ENCODE measurements at regions not wholly inside any gene's neighbourhood (a gene's known extent, or its start where the extent isn't known, plus 50 kb on each side); places are given as distances from the start of the nearest gene placed in this dataset.

- no peak for DNase-seq (ENCODE audit: low read depth)
- H3K4me3 ChIP-seq (ENCODE audit: low read length) = no peak overlapping the region
- no peak for TF ChIP-seq CTCF (conservative IDR thresholded peaks at IDR 0.05; ENCODE audit: low read length)
These were observed 458.9 kb upstream of the TEX13C start for GRCh38 chrX:124860736-124861135.

- DNase-seq (ENCODE audit: low read depth) = no peak
- no peak overlapping the region for H3K4me3 ChIP-seq (ENCODE audit: low read length)
- TF ChIP-seq CTCF (conservative IDR thresholded peaks at IDR 0.05; ENCODE audit: low read length) = no peak
These were observed 457.4 kb upstream of the TEX13C start for GRCh38 chrX:124862301-124862700.

DNA sequence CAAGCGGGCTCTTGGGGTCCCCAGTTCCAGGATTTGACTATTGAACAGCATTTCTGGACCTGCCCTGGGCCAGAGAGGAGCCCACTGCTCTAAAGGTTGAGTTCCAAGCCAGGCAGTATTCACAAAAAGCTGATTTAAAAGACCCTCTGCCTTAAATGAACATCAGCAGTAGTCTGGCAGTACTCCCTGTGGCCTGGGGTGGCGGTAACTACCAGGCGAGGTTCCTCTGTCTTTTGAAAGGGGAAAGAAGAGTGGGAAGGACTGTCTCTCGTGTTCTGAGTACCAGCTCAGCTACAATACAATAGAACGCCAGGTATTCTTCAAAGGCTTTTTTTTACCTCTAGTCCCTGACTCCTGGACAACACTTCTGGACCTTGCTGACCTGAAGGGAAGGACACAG, 456.4 kb upstream of the TEX13C start:
- no peak for DNase-seq (ENCODE audit: low read depth)
- no peak overlapping the region for H3K4me3 ChIP-seq (ENCODE audit: low read length)
- no peak for TF ChIP-seq CTCF (conservative IDR thresholded peaks at IDR 0.05; ENCODE audit: low read length)

GRCh38 chrX:124887572-124887971, 432.1 kb upstream of the TEX13C start:
- TF ChIP-seq CTCF (conservative IDR thresholded peaks at IDR 0.05; ENCODE audit: low read length) = no peak
- no peak for DNase-seq (ENCODE audit: low read depth)
- no peak overlapping the region for H3K4me3 ChIP-seq (ENCODE audit: low read length)

GRCh38 chrX:124895947-124896346, 423.7 kb upstream of the TEX13C start:
- H3K4me3 ChIP-seq (ENCODE audit: low read length) = no peak overlapping the region
- TF ChIP-seq CTCF (conservative IDR thresholded peaks at IDR 0.05; ENCODE audit: low read length) = no peak
- DNase-seq (ENCODE audit: low read depth) = no peak

DNA sequence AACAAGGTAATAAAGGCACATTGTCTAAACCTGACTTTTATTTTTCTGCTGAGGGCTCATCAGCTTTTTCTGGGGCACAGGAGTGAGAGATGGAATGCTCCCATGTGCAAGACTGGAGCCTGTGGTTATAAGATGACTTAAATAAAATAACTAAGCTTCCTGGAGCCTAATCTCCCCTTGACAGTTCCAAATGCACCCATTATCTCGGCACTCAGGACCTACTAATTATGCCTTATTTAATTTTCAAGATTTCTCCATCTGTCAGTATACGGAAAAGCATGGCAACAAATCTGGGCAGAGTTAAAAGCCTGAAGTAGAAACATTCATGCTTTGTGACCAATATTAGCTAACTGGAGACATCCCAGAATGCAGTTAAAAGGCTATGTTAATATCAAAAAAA, 416.7 kb upstream of the TEX13C start:
- no peak for TF ChIP-seq CTCF (conservative IDR thresholded peaks at IDR 0.05; ENCODE audit: low read length)
- H3K4me3 ChIP-seq (ENCODE audit: low read length) = no peak overlapping the region
- no peak for DNase-seq (ENCODE audit: low read depth)

DNA sequence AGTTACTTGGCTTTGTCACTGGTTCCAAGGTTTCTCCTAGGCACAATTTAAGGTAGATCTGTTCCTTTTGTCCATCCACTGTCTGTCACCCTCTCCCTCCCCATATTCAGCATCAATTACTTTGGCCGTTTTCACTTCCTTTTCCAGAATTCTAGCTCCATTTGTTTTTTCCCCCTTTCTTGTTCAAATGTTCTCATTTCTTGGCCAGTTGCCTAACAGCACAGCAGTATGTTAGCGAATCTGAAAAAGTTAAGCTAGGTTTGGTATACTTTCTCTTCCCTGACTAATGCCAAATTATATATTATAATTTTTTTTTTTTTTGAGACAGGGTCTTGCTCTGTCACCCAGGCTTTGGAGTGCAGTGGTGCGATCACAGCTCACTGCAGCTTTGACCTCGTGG, 409.1 kb upstream of the TEX13C start:
- no peak for DNase-seq (ENCODE audit: low read depth)
- H3K4me3 ChIP-seq (ENCODE audit: low read length) = no peak overlapping the region
- TF ChIP-seq CTCF (conservative IDR thresholded peaks at IDR 0.05; ENCODE audit: low read length) = no peak
